ENCODE measurements at regions not wholly inside any gene's neighbourhood (a gene's known extent, or its start where the extent isn't known, plus 50 kb on each side); places are given as distances from the start of the nearest gene placed in this dataset.

- H3K4me3 ChIP-seq = no peak overlapping the region
- no peak for TF ChIP-seq CTCF (IDR thresholded peaks at IDR 0.05)
- no peak for ATAC-seq
Measured at GRCh38 chr5:94040591-94041148, 299.3 kb upstream of the POU5F2 start.

GRCh38 chr5:94039101-94039500, 297.7 kb upstream of the POU5F2 start:
- intact Hi-C loops (cut with DNase I, micrococcal nuclease) = no loop called here
- DNase-seq (no peak), ATAC-seq (no peak)
- Histone ChIP-seq H3K4me3 (no peak overlapping the region), H3K9me3 (no peaks in the 10 kb centered on the region), H3K4me1 (ENCODE audit: low read depth) (no peaks in the 10 kb centered on the region), H3K36me3 (ENCODE audit: low read depth) (no peaks in the 10 kb centered on the region)
- no peak for TF ChIP-seq CTCF (IDR thresholded peaks at IDR 0.05)

More at GRCh38 chr5:94040591-94041148, 299.3 kb upstream of the POU5F2 start:
- DNase-seq = no peak
- Histone ChIP-seq H3K9me3 (no peaks in the 10 kb centered on the region), H3K36me3 (ENCODE audit: low read depth) (no peaks in the 10 kb centered on the region), H3K4me1 (ENCODE audit: low read depth) (no peaks in the 10 kb centered on the region)
- intact Hi-C loops (cut with DNase I, micrococcal nuclease) = no loop called here

GRCh38 chr5:94031631-94032030, 290.2 kb upstream of the POU5F2 start:
- Histone ChIP-seq H3K36me3 (ENCODE audit: low read depth) (no peaks in the 10 kb centered on the region), H3K9me3 (no peaks in the 10 kb centered on the region), H3K4me3 (no peak overlapping the region), H3K4me1 (ENCODE audit: low read depth) (no peaks in the 10 kb centered on the region)
- ATAC-seq (no peak), DNase-seq (no peak)
- intact Hi-C loops (cut with DNase I, micrococcal nuclease) = no loop called here
- no peak for TF ChIP-seq CTCF (IDR thresholded peaks at IDR 0.05)

- no peak for TF ChIP-seq CTCF (IDR thresholded peaks at IDR 0.05)
- ATAC-seq = no peak
- Histone ChIP-seq H3K4me3 (no peak overlapping the region), H3K4me1 (ENCODE audit: low read depth) (no peaks in the 10 kb centered on the region), H3K9me3 (no peaks in the 10 kb centered on the region), H3K36me3 (ENCODE audit: low read depth) (no peaks in the 10 kb centered on the region)
- intact Hi-C loops (cut with DNase I, micrococcal nuclease) = no loop called here
- DNase-seq = no peak
Measured at GRCh38 chr5:94028001-94028400, 286.6 kb upstream of the POU5F2 start.

GRCh38 chr5:94027145-94027544, 285.7 kb upstream of the POU5F2 start:
- H3K4me3 ChIP-seq = no peak overlapping the region
- H3K9me3 ChIP-seq = no peaks in the 10 kb centered on the region
- no peaks in the 10 kb centered on the region for H3K4me1 ChIP-seq (ENCODE audit: low read depth)
- no peak for ATAC-seq
- no peaks in the 10 kb centered on the region for H3K36me3 ChIP-seq (ENCODE audit: low read depth)
- intact Hi-C loops (cut with DNase I, micrococcal nuclease) = no loop called here
- DNase-seq = no peak
- TF ChIP-seq CTCF (IDR thresholded peaks at IDR 0.05) = no peak

Measured in mucosa of descending colon (tissue), 3 donors.